Astrocyte (in vitro differentiated cells and primary cell): ENCODE measurements at regions not wholly inside any gene's neighbourhood (a gene's known extent, or its start where the extent isn't known, plus 50 kb on each side); places are given as distances from the start of the nearest gene placed in this dataset.

ENCODE experiments used
- EZH2 ChIP-seq: IDR thresholded peaks from 2 replicates; pipeline ENCODE4 v1.6.1; 2012; ENCODE audit warnings: mild to moderate bottlenecking, low read length, inconsistent platforms; ENCODE audit not compliant: insufficient read depth
- TF ChIP-seq, protein P1 (sequence below): IDR thresholded peaks from 2 replicates; pipeline ENCODE4 v1.5.1; 2011; ENCODE audit warnings: low read depth, mild to moderate bottlenecking, inconsistent platforms, low read length, moderate library complexity; ENCODE audit not compliant: insufficient read depth

DNA sequence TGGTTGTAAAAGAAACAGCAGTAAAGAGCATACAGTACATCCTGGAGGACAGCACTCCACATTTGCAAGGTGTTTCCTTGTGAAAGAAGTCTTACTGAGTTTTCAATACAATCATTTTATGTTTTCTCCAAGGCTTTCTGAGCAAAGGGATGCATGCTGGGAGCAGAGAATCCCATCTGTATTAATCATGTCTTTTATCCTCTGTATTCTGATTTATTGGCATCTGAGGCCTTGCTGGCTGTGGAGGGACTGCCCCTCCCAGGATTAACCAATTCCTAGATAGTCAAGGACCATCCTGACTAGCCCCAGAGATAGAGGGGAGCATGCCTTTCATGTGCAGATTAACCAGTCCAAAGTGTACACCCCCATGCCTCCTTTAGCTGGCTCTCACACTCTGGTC, 476.3 kb downstream of the SIPA1L2 start:
- TF ChIP-seq, protein P1, sequence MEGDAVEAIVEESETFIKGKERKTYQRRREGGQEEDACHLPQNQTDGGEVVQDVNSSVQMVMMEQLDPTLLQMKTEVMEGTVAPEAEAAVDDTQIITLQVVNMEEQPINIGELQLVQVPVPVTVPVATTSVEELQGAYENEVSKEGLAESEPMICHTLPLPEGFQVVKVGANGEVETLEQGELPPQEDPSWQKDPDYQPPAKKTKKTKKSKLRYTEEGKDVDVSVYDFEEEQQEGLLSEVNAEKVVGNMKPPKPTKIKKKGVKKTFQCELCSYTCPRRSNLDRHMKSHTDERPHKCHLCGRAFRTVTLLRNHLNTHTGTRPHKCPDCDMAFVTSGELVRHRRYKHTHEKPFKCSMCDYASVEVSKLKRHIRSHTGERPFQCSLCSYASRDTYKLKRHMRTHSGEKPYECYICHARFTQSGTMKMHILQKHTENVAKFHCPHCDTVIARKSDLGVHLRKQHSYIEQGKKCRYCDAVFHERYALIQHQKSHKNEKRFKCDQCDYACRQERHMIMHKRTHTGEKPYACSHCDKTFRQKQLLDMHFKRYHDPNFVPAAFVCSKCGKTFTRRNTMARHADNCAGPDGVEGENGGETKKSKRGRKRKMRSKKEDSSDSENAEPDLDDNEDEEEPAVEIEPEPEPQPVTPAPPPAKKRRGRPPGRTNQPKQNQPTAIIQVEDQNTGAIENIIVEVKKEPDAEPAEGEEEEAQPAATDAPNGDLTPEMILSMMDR = no peak
- no peak for TF ChIP-seq EZH2
